ENCODE measurements at regions not wholly inside any gene's neighbourhood (a gene's known extent, or its start where the extent isn't known, plus 50 kb on each side); places are given as distances from the start of the nearest gene placed in this dataset.

DNA sequence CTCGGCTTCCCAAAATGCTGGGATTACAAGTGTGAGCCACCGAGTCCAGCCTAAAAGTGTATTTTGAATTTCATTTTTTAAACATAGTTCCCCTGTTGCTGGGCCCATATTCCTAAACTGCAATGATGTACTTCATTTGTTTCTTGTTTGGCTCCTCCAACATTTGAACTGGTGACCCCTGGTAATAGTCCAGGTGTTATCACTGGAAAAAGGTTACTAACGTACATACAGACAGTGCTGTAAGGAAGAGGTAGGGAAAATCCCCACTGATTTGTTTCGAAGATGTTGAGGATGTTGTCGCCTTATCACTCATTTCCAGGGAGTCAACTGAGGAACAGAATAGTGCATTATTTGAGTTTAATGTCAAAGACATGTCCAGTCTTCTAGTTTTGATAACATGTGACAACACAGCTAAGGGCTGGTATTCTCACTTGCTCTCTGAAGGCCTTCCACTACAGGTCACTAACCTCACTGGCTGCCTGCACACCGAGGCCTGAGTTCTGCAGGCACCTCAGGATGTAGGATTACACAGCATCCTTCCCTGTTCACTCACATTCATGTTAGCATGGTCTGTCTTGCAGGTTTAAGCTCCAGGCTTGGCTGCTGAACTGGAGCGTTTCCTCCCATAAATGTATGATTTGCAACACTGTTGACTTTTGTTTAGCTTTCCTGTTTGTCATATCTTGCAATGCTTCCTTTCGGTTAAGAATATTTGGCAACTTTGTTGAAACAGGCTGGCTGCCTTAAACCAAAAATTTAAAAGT, 362.8 kb downstream of the INHBA start:
- H3K36me3 ChIP-seq (ENCODE audit: low read length) = no peaks in the 10 kb centered on the region
- no peak for TF ChIP-seq EZH2phosphoT487 (conservative IDR thresholded peaks at IDR 0.05; ENCODE audit: low read length)
- TF ChIP-seq, protein P1, sequence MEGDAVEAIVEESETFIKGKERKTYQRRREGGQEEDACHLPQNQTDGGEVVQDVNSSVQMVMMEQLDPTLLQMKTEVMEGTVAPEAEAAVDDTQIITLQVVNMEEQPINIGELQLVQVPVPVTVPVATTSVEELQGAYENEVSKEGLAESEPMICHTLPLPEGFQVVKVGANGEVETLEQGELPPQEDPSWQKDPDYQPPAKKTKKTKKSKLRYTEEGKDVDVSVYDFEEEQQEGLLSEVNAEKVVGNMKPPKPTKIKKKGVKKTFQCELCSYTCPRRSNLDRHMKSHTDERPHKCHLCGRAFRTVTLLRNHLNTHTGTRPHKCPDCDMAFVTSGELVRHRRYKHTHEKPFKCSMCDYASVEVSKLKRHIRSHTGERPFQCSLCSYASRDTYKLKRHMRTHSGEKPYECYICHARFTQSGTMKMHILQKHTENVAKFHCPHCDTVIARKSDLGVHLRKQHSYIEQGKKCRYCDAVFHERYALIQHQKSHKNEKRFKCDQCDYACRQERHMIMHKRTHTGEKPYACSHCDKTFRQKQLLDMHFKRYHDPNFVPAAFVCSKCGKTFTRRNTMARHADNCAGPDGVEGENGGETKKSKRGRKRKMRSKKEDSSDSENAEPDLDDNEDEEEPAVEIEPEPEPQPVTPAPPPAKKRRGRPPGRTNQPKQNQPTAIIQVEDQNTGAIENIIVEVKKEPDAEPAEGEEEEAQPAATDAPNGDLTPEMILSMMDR (IDR thresholded peaks at IDR 0.05; ENCODE audit: insufficient read depth, low read length, poor library complexity, severe bottlenecking) = no peak
- H3K9ac ChIP-seq (ENCODE audit: low read length) = no peak overlapping the region
- no peaks in the 10 kb centered on the region for H4K20me1 ChIP-seq (ENCODE audit: low read depth, low read length)
- H2AFZ ChIP-seq (ENCODE audit: low read depth, low read length, severe bottlenecking) = no peak overlapping the region
- no peak overlapping the region for H3K4me3 ChIP-seq (ENCODE audit: insufficient read depth, low read length, poor library complexity, severe bottlenecking)
- no peaks in the 10 kb centered on the region for H3K79me2 ChIP-seq (ENCODE audit: insufficient read depth, low read length)
- no peaks in the 10 kb centered on the region for H3K27me3 ChIP-seq (ENCODE audit: low read length)
- no peak overlapping the region for H3K27ac ChIP-seq (ENCODE audit: low read depth, low read length)
- no peak overlapping the region for H3K4me2 ChIP-seq (ENCODE audit: low read depth, low read length, poor library complexity, severe bottlenecking)
- H3K9me2 ChIP-seq (replicated peaks; ENCODE audit: insufficient read depth, low read length) = no peaks in the 10 kb centered on the region
- H3F3A ChIP-seq (ENCODE audit: insufficient read depth) = no peaks in the 10 kb centered on the region
- H3K9me3 ChIP-seq (ENCODE audit: insufficient read depth, low read length) = no peaks in the 10 kb centered on the region

DNA sequence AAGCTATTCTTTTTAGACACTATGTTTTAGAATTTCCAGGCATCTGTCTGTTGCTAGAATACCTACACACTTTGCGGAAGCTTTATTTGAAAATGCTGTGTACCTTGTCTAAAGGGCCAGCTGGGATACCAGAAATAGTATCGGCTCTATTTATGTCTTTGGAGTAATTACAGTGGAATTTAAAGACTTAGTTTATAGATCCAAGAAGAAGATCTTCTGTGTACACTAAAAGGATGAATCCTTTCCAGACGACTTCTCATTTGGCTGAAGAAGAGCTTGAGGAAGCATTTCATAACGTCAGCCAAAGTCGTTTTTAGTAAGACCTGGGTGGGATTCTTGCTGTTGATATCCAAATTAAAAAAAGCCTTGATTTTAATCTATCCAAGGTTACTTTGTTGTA, 365.9 kb downstream of the INHBA start:
- H3K79me2 ChIP-seq (ENCODE audit: insufficient read depth, low read length) = no peaks in the 10 kb centered on the region
- no peak overlapping the region for H2AFZ ChIP-seq (ENCODE audit: low read depth, low read length, severe bottlenecking)
- no peaks in the 10 kb centered on the region for H3F3A ChIP-seq (ENCODE audit: insufficient read depth)
- H3K4me2 ChIP-seq (ENCODE audit: low read depth, low read length, poor library complexity, severe bottlenecking) = no peak overlapping the region
- H3K27ac ChIP-seq (ENCODE audit: low read depth, low read length) = no peak overlapping the region
- no peaks in the 10 kb centered on the region for H3K27me3 ChIP-seq (ENCODE audit: low read length)
- no peaks in the 10 kb centered on the region for H4K20me1 ChIP-seq (ENCODE audit: low read depth, low read length)
- H3K36me3 ChIP-seq (ENCODE audit: low read length) = no peaks in the 10 kb centered on the region
- no peak overlapping the region for H3K4me3 ChIP-seq (ENCODE audit: insufficient read depth, low read length, poor library complexity, severe bottlenecking)
- H3K9ac ChIP-seq (ENCODE audit: low read length) = no peak overlapping the region
- H3K9me2 ChIP-seq (replicated peaks; ENCODE audit: insufficient read depth, low read length) = no peaks in the 10 kb centered on the region
- no peak for TF ChIP-seq EZH2phosphoT487 (conservative IDR thresholded peaks at IDR 0.05; ENCODE audit: low read length)
- TF ChIP-seq, protein P1 (IDR thresholded peaks at IDR 0.05; ENCODE audit: insufficient read depth, low read length, poor library complexity, severe bottlenecking) = no peak
- no peaks in the 10 kb centered on the region for H3K9me3 ChIP-seq (ENCODE audit: insufficient read depth, low read length)

DNA sequence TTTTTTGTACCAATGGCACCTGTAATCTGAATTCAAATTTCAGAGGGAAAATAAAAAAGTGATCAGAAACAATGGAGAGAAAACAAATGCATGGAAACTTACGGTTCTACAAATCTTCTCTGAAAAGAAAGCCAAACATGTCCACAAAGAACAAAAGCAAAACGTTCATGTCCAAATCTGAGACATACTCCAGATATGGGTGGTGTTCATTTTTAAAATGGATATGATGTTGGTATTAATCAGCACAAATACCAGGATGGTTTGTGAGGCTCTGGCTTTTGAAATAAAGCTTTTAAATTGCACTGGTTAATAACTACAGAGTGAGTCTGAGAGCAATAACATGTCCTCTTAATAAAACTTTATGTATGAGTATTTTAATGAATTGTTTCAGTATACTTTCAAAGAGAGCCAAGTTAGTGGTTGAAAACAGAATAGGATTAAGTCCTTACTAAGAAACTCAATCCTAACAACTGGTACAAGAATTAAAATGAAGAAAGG, 366.4 kb downstream of the INHBA start:
- Histone ChIP-seq H3K9me2 (replicated peaks; ENCODE audit: insufficient read depth, low read length) (no peaks in the 10 kb centered on the region), H3K4me3 (ENCODE audit: insufficient read depth, low read length, poor library complexity, severe bottlenecking) (no peak overlapping the region), H2AFZ (ENCODE audit: low read depth, low read length, severe bottlenecking) (no peak overlapping the region), H3K36me3 (ENCODE audit: low read length) (no peaks in the 10 kb centered on the region), H3K9ac (ENCODE audit: low read length) (no peak overlapping the region), H3K27ac (ENCODE audit: low read depth, low read length) (no peak overlapping the region), H3K79me2 (ENCODE audit: insufficient read depth, low read length) (no peaks in the 10 kb centered on the region), H3K9me3 (ENCODE audit: insufficient read depth, low read length) (no peaks in the 10 kb centered on the region), H4K20me1 (ENCODE audit: low read depth, low read length) (no peaks in the 10 kb centered on the region), H3K27me3 (ENCODE audit: low read length) (no peaks in the 10 kb centered on the region), H3K4me2 (ENCODE audit: low read depth, low read length, poor library complexity, severe bottlenecking) (no peak overlapping the region), H3F3A (ENCODE audit: insufficient read depth) (no peaks in the 10 kb centered on the region)
- no peak for TF ChIP-seq EZH2phosphoT487 (conservative IDR thresholded peaks at IDR 0.05; ENCODE audit: low read length)
- TF ChIP-seq, protein P1 (IDR thresholded peaks at IDR 0.05; ENCODE audit: insufficient read depth, low read length, poor library complexity, severe bottlenecking) = no peak

Data from SU-DHL-6 (cell line).